Liver (tissue), 3 donors: ENCODE measurements at regions not wholly inside any gene's neighbourhood (a gene's known extent, or its start where the extent isn't known, plus 50 kb on each side); places are given as distances from the start of the nearest gene placed in this dataset.

Experiments used
- SP1 ChIP-seq: IDR thresholded peaks from 2 replicates; pipeline ENCODE4 v1.6.1; 2018; ENCODE audit warnings: antibody characterized with exemption, mild to moderate bottlenecking
- TF ChIP-seq, protein P1 (sequence below): IDR thresholded peaks from 2 replicates; pipeline ENCODE4 v1.6.1; 2016; ENCODE audit warnings: antibody characterized with exemption, mild to moderate bottlenecking
- TF ChIP-seq, protein P2 (sequence below): IDR thresholded peaks from 2 replicates; pipeline ENCODE4 v1.6.1; 2016; ENCODE audit warnings: antibody characterized with exemption
- TF ChIP-seq, protein P3 (sequence below): fragments of 150-350 bp; IDR thresholded peaks from 2 replicates; pipeline ENCODE4 v1.5.1; 2017; ENCODE audit warnings: improper control_type of control experiment, low read depth, low read length; ENCODE audit not compliant: missing input control
- TF ChIP-seq, protein P4 (sequence below): IDR thresholded peaks from 2 replicates; pipeline ENCODE4 v1.6.1; 2016; ENCODE audit warnings: antibody characterized with exemption
- TF ChIP-seq, protein P5 (sequence below): IDR thresholded peaks from 2 replicates; pipeline ENCODE4 v1.6.1; 2016; ENCODE audit warnings: antibody characterized with exemption
- donor health status: healthy.
- donor health status: healthy.

DNA sequence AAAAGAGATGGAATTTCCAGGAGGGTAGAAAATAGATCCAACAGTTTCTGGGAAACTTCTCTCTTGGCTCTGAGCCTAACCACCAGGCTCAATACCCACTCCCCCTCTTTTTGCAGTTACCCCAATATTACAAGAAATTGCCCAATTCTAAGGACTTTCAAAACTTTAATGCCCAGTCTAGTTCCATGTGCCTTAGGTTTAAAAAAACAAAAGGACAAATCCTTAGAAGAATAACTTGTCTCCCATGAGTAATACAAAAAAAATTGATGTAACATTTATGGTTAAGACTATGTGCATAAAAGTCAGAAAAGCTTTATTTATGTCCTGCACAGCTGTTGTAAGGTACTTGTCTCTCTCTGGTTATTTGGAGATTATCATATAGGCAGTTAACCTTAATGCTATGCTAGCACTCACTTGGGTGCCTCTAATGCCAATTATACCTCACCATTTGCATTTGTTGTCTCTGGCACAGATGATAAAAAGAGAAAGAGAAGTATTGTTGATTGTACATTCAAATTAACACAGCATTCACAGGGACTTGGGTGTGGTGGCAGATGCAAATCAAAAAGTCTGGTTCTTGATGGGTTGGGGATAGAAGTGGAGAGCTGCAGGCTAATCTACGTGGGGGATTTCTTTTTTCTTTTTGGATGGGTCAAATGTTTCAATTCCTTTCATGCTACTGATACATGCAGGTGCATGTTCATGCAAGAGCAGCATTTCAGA lies 159.4 kb downstream of the PIK3R1 start:
- TF ChIP-seq, protein P1, sequence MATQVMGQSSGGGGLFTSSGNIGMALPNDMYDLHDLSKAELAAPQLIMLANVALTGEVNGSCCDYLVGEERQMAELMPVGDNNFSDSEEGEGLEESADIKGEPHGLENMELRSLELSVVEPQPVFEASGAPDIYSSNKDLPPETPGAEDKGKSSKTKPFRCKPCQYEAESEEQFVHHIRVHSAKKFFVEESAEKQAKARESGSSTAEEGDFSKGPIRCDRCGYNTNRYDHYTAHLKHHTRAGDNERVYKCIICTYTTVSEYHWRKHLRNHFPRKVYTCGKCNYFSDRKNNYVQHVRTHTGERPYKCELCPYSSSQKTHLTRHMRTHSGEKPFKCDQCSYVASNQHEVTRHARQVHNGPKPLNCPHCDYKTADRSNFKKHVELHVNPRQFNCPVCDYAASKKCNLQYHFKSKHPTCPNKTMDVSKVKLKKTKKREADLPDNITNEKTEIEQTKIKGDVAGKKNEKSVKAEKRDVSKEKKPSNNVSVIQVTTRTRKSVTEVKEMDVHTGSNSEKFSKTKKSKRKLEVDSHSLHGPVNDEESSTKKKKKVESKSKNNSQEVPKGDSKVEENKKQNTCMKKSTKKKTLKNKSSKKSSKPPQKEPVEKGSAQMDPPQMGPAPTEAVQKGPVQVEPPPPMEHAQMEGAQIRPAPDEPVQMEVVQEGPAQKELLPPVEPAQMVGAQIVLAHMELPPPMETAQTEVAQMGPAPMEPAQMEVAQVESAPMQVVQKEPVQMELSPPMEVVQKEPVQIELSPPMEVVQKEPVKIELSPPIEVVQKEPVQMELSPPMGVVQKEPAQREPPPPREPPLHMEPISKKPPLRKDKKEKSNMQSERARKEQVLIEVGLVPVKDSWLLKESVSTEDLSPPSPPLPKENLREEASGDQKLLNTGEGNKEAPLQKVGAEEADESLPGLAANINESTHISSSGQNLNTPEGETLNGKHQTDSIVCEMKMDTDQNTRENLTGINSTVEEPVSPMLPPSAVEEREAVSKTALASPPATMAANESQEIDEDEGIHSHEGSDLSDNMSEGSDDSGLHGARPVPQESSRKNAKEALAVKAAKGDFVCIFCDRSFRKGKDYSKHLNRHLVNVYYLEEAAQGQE = no peak
- TF ChIP-seq SP1 = no peak
- TF ChIP-seq, protein P2, sequence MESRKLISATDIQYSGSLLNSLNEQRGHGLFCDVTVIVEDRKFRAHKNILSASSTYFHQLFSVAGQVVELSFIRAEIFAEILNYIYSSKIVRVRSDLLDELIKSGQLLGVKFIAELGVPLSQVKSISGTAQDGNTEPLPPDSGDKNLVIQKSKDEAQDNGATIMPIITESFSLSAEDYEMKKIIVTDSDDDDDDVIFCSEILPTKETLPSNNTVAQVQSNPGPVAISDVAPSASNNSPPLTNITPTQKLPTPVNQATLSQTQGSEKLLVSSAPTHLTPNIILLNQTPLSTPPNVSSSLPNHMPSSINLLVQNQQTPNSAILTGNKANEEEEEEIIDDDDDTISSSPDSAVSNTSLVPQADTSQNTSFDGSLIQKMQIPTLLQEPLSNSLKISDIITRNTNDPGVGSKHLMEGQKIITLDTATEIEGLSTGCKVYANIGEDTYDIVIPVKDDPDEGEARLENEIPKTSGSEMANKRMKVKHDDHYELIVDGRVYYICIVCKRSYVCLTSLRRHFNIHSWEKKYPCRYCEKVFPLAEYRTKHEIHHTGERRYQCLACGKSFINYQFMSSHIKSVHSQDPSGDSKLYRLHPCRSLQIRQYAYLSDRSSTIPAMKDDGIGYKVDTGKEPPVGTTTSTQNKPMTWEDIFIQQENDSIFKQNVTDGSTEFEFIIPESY = no peak
- TF ChIP-seq, protein P3, sequence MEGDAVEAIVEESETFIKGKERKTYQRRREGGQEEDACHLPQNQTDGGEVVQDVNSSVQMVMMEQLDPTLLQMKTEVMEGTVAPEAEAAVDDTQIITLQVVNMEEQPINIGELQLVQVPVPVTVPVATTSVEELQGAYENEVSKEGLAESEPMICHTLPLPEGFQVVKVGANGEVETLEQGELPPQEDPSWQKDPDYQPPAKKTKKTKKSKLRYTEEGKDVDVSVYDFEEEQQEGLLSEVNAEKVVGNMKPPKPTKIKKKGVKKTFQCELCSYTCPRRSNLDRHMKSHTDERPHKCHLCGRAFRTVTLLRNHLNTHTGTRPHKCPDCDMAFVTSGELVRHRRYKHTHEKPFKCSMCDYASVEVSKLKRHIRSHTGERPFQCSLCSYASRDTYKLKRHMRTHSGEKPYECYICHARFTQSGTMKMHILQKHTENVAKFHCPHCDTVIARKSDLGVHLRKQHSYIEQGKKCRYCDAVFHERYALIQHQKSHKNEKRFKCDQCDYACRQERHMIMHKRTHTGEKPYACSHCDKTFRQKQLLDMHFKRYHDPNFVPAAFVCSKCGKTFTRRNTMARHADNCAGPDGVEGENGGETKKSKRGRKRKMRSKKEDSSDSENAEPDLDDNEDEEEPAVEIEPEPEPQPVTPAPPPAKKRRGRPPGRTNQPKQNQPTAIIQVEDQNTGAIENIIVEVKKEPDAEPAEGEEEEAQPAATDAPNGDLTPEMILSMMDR = no peak
- TF ChIP-seq, protein P4, sequence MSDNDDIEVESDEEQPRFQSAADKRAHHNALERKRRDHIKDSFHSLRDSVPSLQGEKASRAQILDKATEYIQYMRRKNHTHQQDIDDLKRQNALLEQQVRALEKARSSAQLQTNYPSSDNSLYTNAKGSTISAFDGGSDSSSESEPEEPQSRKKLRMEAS = no peak
- TF ChIP-seq, protein P5, sequence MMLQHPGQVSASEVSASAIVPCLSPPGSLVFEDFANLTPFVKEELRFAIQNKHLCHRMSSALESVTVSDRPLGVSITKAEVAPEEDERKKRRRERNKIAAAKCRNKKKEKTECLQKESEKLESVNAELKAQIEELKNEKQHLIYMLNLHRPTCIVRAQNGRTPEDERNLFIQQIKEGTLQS = no peak
